Right hindlimb (tissue), 1 donor: ENCODE measurements at regions not wholly inside any gene's neighbourhood (a gene's known extent, or its start where the extent isn't known, plus 50 kb on each side); places are given as distances from the start of the nearest gene placed in this dataset.
"Not testable (repeated sequence)": the region's sequence is repeated elsewhere in the genome, so short reads cannot be mapped to it uniquely, and the experiment has no call there.

Experiments
- DNase-seq: peaks from one replicate; pipeline ENCODE4 v3.0.0-alpha.2; 2018

GRCh38 chr3:135649361-135649760, 316.2 kb upstream of the PPP2R3A start:
- DNase-seq: no peak

GRCh38 chr3:135650309-135650708, 315.2 kb upstream of the PPP2R3A start:
- no peak for DNase-seq

GRCh38 chr3:135652388-135652787, 313.1 kb upstream of the PPP2R3A start:
- no peak for DNase-seq

- DNase-seq: no peak
Observed at GRCh38 chr3:135655328-135655727, 310.2 kb upstream of the PPP2R3A start.

GRCh38 chr3:135658451-135658850, 307.1 kb upstream of the PPP2R3A start:
- DNase-seq: not testable (repeated sequence)

- DNase-seq: no peak
Observed at GRCh38 chr3:135667061-135667460, 298.5 kb upstream of the PPP2R3A start.

- DNase-seq: no peak
Observed at GRCh38 chr3:135674508-135674907, 291.0 kb upstream of the PPP2R3A start.

- DNase-seq: no peak
Observed at GRCh38 chr3:135678386-135678785, 287.1 kb upstream of the PPP2R3A start.

GRCh38 chr3:135688003-135688402, 277.5 kb upstream of the PPP2R3A start:
- DNase-seq: no peak

GRCh38 chr3:135690664-135691063, 274.9 kb upstream of the PPP2R3A start:
- no peak for DNase-seq

- no peak for DNase-seq
Observed at GRCh38 chr3:135691240-135691639, 274.3 kb upstream of the PPP2R3A start.

GRCh38 chr3:135694142-135694541, 271.4 kb upstream of the PPP2R3A start:
- DNase-seq: no peak

GRCh38 chr3:135699741-135700140, 265.8 kb upstream of the PPP2R3A start:
- DNase-seq: no peak

GRCh38 chr3:135706758-135707375, 258.7 kb upstream of the PPP2R3A start:
- DNase-seq: no peak

- no peak for DNase-seq
Observed at GRCh38 chr3:135719449-135719848, 246.1 kb upstream of the PPP2R3A start.

GRCh38 chr3:135728007-135728721, 237.4 kb upstream of the PPP2R3A start:
- no peak for DNase-seq

GRCh38 chr3:135731546-135731945, 234.0 kb upstream of the PPP2R3A start:
- DNase-seq: no peak

GRCh38 chr3:135736740-135737139, 228.8 kb upstream of the PPP2R3A start:
- DNase-seq: no peak

- no peak for DNase-seq
Observed at GRCh38 chr3:135739779-135740178, 225.7 kb upstream of the PPP2R3A start.

GRCh38 chr3:135740211-135740610, 225.3 kb upstream of the PPP2R3A start:
- no peak for DNase-seq

GRCh38 chr3:135740751-135741150, 224.8 kb upstream of the PPP2R3A start:
- DNase-seq: no peak

- no peak for DNase-seq
Observed at GRCh38 chr3:135751991-135752390, 213.5 kb upstream of the PPP2R3A start.

- DNase-seq: no peak
Observed at GRCh38 chr3:135752851-135753250, 212.7 kb upstream of the PPP2R3A start.

- no peak for DNase-seq
Observed at GRCh38 chr3:135753506-135753905, 212.0 kb upstream of the PPP2R3A start.
